ENCODE measurements at regions not wholly inside any gene's neighbourhood (a gene's known extent, or its start where the extent isn't known, plus 50 kb on each side); places are given as distances from the start of the nearest gene placed in this dataset.
"Not testable (repeated sequence)": the region's sequence is repeated elsewhere in the genome, so short reads cannot be mapped to it uniquely, and the experiment has no call there.

DNA sequence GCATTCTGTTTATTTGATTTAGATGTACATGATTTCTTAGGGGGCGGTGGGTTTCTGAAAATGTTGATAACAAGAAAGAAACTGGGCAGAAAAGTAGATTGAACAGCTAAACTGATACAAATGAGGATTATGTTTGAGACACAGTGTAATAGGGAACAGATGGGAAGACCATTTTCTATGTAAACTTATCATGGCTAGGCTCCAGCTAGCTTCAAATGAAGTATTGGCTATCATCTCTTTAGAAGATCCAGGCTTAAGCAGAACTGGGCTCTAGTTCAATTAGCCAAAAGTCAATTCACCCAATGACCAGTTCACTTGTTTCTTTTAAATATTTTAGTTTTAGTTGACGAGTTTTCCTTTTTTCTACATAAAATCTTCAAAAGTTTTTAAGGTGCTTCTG lies 639.5 kb downstream of the ANKRD7 start:
- H3K4me2 ChIP-seq (ENCODE audit: low read length) = no peak overlapping the region
- H3K9me2 ChIP-seq (ENCODE audit: insufficient read depth, low read length) = no peaks in the 10 kb centered on the region
- H3K36me3 ChIP-seq (ENCODE audit: insufficient read depth, low read length) = no peaks in the 10 kb centered on the region
- H4K20me1 ChIP-seq (ENCODE audit: insufficient read depth) = no peaks in the 10 kb centered on the region
- H3K4me3 ChIP-seq (ENCODE audit: low read length) = no peak overlapping the region
- no peaks in the 10 kb centered on the region for H3K9me3 ChIP-seq (ENCODE audit: low read length)
- H2AFZ ChIP-seq (ENCODE audit: low read depth, low read length) = no peak overlapping the region
- H3K9ac ChIP-seq (ENCODE audit: low read length) = no peak overlapping the region
- no peaks in the 10 kb centered on the region for H3F3A ChIP-seq (ENCODE audit: insufficient read depth, low read length, poor library complexity, severe bottlenecking)
- H3K27me3 ChIP-seq (ENCODE audit: insufficient read depth, low read depth, low read length) = no peaks in the 10 kb centered on the region
- no peak overlapping the region for H3K27ac ChIP-seq (ENCODE audit: low read length)
- no peaks in the 10 kb centered on the region for H3K79me2 ChIP-seq (replicated peaks; ENCODE audit: insufficient read depth, low read length)
- TF ChIP-seq SMC3 (conservative IDR thresholded peaks at IDR 0.05; ENCODE audit: poor library complexity) (no peak), EZH2 (IDR thresholded peaks at IDR 0.05; ENCODE audit: borderline replicate concordance, insufficient read depth, low read length, poor library complexity, severe bottlenecking) (no peak), EP300 (conservative IDR thresholded peaks at IDR 0.05; ENCODE audit: poor library complexity, severe bottlenecking) (no peak), MXI1 (conservative IDR thresholded peaks at IDR 0.05; ENCODE audit: poor library complexity, severe bottlenecking) (no peak), RAD21 (conservative IDR thresholded peaks at IDR 0.05) (no peak), TAF1 (IDR thresholded peaks at IDR 0.05; ENCODE audit: low read depth) (no peak), POLR2AphosphoS5 (IDR thresholded peaks at IDR 0.05) (no peak)
- TF ChIP-seq, protein P1, sequence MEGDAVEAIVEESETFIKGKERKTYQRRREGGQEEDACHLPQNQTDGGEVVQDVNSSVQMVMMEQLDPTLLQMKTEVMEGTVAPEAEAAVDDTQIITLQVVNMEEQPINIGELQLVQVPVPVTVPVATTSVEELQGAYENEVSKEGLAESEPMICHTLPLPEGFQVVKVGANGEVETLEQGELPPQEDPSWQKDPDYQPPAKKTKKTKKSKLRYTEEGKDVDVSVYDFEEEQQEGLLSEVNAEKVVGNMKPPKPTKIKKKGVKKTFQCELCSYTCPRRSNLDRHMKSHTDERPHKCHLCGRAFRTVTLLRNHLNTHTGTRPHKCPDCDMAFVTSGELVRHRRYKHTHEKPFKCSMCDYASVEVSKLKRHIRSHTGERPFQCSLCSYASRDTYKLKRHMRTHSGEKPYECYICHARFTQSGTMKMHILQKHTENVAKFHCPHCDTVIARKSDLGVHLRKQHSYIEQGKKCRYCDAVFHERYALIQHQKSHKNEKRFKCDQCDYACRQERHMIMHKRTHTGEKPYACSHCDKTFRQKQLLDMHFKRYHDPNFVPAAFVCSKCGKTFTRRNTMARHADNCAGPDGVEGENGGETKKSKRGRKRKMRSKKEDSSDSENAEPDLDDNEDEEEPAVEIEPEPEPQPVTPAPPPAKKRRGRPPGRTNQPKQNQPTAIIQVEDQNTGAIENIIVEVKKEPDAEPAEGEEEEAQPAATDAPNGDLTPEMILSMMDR (IDR thresholded peaks at IDR 0.05; ENCODE audit: poor library complexity, severe bottlenecking) = no peak
- TF ChIP-seq, protein P2, sequence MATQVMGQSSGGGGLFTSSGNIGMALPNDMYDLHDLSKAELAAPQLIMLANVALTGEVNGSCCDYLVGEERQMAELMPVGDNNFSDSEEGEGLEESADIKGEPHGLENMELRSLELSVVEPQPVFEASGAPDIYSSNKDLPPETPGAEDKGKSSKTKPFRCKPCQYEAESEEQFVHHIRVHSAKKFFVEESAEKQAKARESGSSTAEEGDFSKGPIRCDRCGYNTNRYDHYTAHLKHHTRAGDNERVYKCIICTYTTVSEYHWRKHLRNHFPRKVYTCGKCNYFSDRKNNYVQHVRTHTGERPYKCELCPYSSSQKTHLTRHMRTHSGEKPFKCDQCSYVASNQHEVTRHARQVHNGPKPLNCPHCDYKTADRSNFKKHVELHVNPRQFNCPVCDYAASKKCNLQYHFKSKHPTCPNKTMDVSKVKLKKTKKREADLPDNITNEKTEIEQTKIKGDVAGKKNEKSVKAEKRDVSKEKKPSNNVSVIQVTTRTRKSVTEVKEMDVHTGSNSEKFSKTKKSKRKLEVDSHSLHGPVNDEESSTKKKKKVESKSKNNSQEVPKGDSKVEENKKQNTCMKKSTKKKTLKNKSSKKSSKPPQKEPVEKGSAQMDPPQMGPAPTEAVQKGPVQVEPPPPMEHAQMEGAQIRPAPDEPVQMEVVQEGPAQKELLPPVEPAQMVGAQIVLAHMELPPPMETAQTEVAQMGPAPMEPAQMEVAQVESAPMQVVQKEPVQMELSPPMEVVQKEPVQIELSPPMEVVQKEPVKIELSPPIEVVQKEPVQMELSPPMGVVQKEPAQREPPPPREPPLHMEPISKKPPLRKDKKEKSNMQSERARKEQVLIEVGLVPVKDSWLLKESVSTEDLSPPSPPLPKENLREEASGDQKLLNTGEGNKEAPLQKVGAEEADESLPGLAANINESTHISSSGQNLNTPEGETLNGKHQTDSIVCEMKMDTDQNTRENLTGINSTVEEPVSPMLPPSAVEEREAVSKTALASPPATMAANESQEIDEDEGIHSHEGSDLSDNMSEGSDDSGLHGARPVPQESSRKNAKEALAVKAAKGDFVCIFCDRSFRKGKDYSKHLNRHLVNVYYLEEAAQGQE (IDR thresholded peaks at IDR 0.05; ENCODE audit: borderline replicate concordance) = no peak

DNA sequence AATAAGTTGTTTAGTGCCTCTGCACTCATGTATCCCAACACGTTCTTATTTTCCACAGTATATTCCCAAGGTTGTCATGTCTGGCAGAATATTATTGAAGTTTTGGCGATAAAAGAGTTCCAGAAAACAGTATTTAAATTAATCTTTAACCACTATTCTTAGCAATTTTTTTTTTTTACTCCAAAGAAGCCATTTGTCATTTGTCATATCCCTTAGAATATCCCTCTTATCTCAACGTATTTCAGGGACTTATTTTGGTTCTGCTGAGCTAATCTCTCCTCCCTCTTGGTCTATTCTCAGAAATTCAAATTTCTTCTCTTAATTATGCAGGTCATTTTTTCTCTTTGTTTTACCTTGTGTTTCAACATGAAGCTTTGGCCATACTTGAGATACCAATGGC lies 643.4 kb downstream of the ANKRD7 start:
- TF ChIP-seq MXI1 (conservative IDR thresholded peaks at IDR 0.05; ENCODE audit: poor library complexity, severe bottlenecking) (no peak), RAD21 (conservative IDR thresholded peaks at IDR 0.05) (no peak), TAF1 (IDR thresholded peaks at IDR 0.05; ENCODE audit: low read depth) (no peak), EZH2 (IDR thresholded peaks at IDR 0.05; ENCODE audit: borderline replicate concordance, insufficient read depth, low read length, poor library complexity, severe bottlenecking) (no peak), POLR2AphosphoS5 (IDR thresholded peaks at IDR 0.05) (no peak), SMC3 (conservative IDR thresholded peaks at IDR 0.05; ENCODE audit: poor library complexity) (no peak), EP300 (conservative IDR thresholded peaks at IDR 0.05; ENCODE audit: poor library complexity, severe bottlenecking) (no peak)
- TF ChIP-seq, protein P2 (IDR thresholded peaks at IDR 0.05; ENCODE audit: borderline replicate concordance) = no peak
- TF ChIP-seq, protein P1 (IDR thresholded peaks at IDR 0.05; ENCODE audit: poor library complexity, severe bottlenecking) = no peak

DNA sequence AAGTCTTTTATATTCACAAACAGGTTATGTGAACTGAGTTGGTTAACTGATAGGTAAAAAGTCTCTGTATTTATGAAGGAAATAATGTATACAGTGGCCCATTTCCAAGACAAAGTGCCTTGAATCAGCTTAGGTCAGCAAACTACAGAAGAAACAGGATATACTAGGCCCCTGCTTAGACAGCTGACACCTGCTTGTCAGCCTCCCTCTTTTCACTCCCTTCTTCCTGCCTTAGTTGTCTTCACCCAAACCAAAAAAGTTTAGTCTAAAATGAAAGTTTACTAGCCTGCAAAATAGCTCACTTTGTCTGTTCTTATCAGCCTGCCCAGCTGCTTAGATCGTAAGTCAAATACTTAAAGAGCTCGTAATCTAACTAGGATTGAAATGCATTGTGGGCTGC lies 644.6 kb downstream of the ANKRD7 start:
- not testable (repeated sequence) for H3K79me2 ChIP-seq (replicated peaks; ENCODE audit: insufficient read depth, low read length); H3F3A ChIP-seq (ENCODE audit: insufficient read depth, low read length, poor library complexity, severe bottlenecking); H3K27ac ChIP-seq (ENCODE audit: low read length); H3K9ac ChIP-seq (ENCODE audit: low read length); H3K4me2 ChIP-seq (ENCODE audit: low read length); H2AFZ ChIP-seq (ENCODE audit: low read depth, low read length); H3K36me3 ChIP-seq (ENCODE audit: insufficient read depth, low read length); H3K4me3 ChIP-seq (ENCODE audit: low read length); H3K9me2 ChIP-seq (ENCODE audit: insufficient read depth, low read length); H4K20me1 ChIP-seq (ENCODE audit: insufficient read depth); H3K9me3 ChIP-seq (ENCODE audit: low read length); H3K27me3 ChIP-seq (ENCODE audit: insufficient read depth, low read depth, low read length)

More for the DNA sequence above, 643.4 kb downstream of the ANKRD7 start:
- no peaks in the 10 kb centered on the region for H3F3A ChIP-seq (ENCODE audit: insufficient read depth, low read length, poor library complexity, severe bottlenecking)
- no peak overlapping the region for H3K9ac ChIP-seq (ENCODE audit: low read length)
- H3K36me3 ChIP-seq (ENCODE audit: insufficient read depth, low read length) = no peaks in the 10 kb centered on the region
- no peak overlapping the region for H3K27ac ChIP-seq (ENCODE audit: low read length)
- H4K20me1 ChIP-seq (ENCODE audit: insufficient read depth) = no peaks in the 10 kb centered on the region
- H3K27me3 ChIP-seq (ENCODE audit: insufficient read depth, low read depth, low read length) = no peaks in the 10 kb centered on the region
- H3K9me2 ChIP-seq (ENCODE audit: insufficient read depth, low read length) = no peaks in the 10 kb centered on the region
- H2AFZ ChIP-seq (ENCODE audit: low read depth, low read length) = no peak overlapping the region
- H3K9me3 ChIP-seq (ENCODE audit: low read length) = no peaks in the 10 kb centered on the region
- H3K79me2 ChIP-seq (replicated peaks; ENCODE audit: insufficient read depth, low read length) = no peaks in the 10 kb centered on the region
- no peak overlapping the region for H3K4me2 ChIP-seq (ENCODE audit: low read length)
- no peak overlapping the region for H3K4me3 ChIP-seq (ENCODE audit: low read length)

Data from neural cell (in vitro differentiated cells).